ENCODE measurements at regions not wholly inside any gene's neighbourhood (a gene's known extent, or its start where the extent isn't known, plus 50 kb on each side); places are given as distances from the start of the nearest gene placed in this dataset.
"Not testable (repeated sequence)": the region's sequence is repeated elsewhere in the genome, so short reads cannot be mapped to it uniquely, and the experiment has no call there.

GRCh38 chr1:244156617-244157016 is 105.5 kb downstream of the ZBTB18 start:
- not testable (repeated sequence) for DNase-seq (ENCODE audit: extremely low read depth in 1 of 2, low read depth in 1 of 2)

DNA sequence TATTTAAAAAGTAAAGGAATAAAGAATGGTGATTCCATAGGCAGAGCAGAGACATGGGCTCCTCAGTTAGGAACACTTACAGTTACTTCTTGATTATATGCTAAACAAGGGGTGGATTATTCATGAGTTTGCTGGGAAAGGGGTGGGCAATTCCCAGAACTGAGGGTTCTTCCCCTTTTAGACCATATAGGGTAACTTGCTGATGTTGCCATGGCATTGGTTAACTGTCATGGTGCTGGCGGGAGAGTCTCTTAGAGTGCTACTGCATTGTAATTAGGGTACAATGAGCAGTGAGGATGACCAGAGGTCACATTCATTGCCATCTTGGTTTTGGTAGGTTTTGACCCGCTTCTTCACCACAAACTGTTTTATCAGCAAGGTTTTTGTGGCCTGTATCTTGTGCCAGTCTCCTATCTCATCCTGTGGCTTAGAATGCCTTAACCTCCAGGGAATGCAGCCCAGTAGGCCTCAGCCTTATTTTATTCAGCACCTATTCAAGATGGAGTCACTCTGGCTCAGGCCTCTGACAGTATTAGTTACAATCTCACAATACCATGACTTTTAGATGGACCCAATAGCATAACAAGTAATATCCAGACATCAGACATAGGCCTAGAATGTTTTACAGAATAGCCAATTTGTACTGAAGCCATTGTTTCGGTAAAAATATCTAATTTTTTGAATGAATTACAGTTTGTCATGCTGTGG is 106.8 kb downstream of the ZBTB18 start:
- no peak for DNase-seq (ENCODE audit: extremely low read depth in 1 of 2, low read depth in 1 of 2)

- no peak for DNase-seq (ENCODE audit: extremely low read depth in 1 of 2, low read depth in 1 of 2)
These were observed 108.6 kb downstream of the ZBTB18 start for GRCh38 chr1:244159646-244160045.

GRCh38 chr1:244160455-244161235 is 109.6 kb downstream of the ZBTB18 start:
- DNase-seq (ENCODE audit: extremely low read depth in 1 of 2, low read depth in 1 of 2) = no peak

- DNase-seq (ENCODE audit: extremely low read depth in 1 of 2, low read depth in 1 of 2) = no peak
These were observed 110.1 kb downstream of the ZBTB18 start for GRCh38 chr1:244161236-244161510.

DNA sequence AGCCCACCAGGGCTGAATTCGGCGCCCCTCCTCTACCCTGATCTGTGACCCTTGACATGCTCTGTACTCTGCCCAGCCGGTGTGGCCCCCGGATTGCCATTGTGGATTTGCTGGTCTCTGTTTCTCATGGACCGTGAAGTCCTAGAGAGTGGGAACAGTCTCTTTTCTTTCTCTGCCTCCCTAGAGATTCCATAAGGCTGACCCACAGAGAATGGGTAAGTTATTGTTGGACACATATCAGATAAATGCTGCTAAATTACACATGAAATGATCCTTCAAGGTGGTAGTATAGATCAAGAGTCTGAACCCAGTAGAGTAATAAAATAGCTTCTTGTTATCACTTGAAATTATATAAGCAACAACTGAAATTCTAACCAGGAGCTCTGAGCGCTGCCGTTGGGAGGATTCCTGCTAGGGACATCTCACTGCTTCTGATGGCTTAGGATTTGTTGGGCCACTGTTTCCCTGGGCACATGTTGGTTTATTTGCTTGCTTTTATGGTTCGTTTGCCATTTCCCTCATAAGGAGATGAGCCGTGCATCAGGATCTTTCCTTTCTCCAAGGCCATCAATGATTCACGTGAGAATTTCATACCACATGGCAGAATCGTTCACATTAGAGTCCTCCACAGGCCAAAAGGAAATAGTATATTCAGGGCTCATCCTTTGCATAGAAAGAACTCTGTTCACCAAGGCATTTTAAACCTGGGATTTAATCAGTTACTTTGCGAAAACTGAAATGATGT is 111.9 kb downstream of the ZBTB18 start:
- no peak for DNase-seq (ENCODE audit: extremely low read depth in 1 of 2, low read depth in 1 of 2)

DNA sequence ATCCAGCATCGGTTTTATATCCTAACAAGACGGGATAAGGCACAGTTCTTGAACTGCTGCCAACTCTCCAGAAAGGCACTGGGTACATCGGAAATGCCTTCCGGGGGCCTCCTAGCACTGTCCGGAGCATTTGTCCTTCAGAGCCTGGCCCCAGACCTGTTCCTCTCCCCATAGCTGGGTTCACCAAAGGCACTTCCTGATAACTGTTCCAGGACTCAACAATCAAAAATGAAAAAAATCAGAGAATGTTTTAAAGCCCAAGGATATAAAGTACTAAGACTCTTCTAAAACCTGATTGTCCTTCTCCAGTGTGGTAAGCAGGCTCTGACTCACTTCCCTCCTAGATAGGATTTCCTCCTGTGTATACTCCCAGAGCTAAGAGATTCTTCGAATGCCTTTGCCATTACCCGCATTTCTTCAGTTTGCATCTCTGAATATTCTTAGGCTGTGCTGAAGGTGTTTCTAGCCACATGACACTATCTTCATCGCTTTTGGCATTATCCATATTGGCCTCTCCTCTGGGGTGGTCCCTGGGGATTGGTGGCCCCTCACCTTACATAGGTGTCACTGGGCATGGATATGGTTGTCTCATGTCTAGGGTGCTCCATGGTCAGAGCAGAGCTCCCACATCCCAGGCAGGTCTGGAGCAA is 112.9 kb downstream of the ZBTB18 start:
- DNase-seq (ENCODE audit: extremely low read depth in 1 of 2, low read depth in 1 of 2) = no peak

DNA sequence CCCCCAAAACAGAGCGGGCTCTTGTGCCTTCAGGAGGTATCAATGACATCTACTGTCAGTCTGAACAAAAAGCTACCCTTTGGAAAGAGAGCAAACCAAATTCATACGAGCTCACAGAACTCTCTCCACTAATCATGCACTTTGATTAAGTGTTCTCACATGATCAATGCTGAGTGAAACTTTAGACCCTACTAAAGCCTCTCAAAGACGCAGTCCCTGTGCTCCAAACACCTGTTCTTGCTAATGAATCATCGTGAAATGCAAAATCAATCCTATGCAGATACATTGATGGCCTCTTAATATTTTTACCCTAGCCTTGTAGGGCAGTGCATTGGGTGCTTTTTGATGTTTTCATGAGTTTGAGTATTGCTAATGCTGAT is 113.4 kb downstream of the ZBTB18 start:
- DNase-seq (ENCODE audit: extremely low read depth in 1 of 2, low read depth in 1 of 2) = no peak

GRCh38 chr1:244165021-244165420 is 113.9 kb downstream of the ZBTB18 start:
- DNase-seq (ENCODE audit: extremely low read depth in 1 of 2, low read depth in 1 of 2) = no peak

GRCh38 chr1:244165701-244166100 is 114.6 kb downstream of the ZBTB18 start:
- no peak for DNase-seq (ENCODE audit: extremely low read depth in 1 of 2, low read depth in 1 of 2)

- no peak for DNase-seq (ENCODE audit: extremely low read depth in 1 of 2, low read depth in 1 of 2)
These were observed 120.3 kb downstream of the ZBTB18 start for GRCh38 chr1:244171241-244171985.

DNA sequence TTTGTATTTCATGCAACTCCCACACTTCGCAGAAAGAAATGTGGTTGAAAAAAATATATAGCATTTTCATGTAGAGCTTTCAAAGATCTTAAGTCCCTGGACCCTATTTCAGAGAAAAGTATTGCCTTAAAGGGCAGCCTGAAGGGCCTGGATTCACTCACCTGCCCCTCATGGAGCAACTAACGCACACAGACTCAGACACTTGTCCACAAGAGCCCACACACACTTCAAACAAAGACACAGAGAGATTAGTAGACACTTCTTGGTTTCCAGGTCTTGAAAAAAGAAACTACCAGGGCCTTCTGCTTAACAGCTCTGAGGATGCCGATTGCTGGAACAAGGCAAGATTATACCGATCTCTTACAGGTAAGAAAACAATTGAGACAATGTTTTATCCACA is 122.2 kb downstream of the ZBTB18 start:
- DNase-seq (ENCODE audit: extremely low read depth in 1 of 2, low read depth in 1 of 2) = no peak

DNA sequence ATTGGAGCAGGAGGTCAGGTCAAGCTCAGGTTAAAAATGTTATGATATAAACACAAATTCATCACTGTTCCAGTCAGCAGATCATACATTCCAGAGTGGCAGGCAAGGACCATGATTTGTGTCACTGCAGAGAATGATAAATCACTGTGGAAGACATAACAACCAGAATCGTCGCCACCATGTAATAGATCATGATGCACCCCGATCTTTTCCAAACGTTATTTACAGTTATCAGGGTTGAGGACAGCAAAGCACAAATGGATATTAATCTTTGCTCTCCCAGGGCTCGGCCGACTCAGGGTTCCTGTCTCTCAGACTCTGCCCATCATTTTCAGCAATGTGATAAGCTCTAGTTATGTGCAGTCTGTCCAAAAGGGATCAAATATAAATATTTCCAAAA is 122.7 kb downstream of the ZBTB18 start:
- no peak for DNase-seq (ENCODE audit: extremely low read depth in 1 of 2, low read depth in 1 of 2)

DNA sequence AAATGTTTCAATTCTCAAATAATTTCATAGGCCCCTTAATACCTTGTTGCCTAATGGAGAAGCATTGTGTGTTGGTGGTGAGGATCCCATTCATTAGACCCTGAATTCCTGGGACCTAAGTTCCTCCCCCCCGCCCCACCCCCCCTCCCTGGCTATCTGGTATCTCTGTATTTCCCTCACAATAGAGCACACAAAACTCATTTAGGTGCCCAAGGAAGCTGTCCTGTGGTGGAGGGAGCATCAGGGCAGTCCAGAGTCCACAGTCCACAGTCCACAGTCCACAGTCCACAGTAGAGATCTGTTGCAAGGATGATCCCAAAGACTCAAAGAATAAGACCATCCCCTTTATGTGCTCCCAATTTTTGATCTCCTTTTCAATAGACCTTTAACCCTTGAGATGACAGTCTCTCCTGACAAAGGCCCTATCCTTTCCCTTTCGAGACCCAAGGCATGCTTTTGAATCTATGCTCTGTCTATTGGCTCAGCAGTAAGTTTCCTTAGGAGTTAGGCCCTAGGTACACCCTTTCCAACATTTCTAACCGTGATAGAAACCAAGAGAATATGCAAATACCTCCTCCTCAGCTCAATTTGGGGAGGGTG is 123.9 kb downstream of the ZBTB18 start:
- DNase-seq (ENCODE audit: extremely low read depth in 1 of 2, low read depth in 1 of 2) = no peak

GRCh38 chr1:244176201-244176600 is 125.1 kb downstream of the ZBTB18 start:
- no peak for DNase-seq (ENCODE audit: extremely low read depth in 1 of 2, low read depth in 1 of 2)

- DNase-seq (ENCODE audit: extremely low read depth in 1 of 2, low read depth in 1 of 2) = no peak
These were observed 129.2 kb downstream of the ZBTB18 start for GRCh38 chr1:244180256-244180655.

DNA sequence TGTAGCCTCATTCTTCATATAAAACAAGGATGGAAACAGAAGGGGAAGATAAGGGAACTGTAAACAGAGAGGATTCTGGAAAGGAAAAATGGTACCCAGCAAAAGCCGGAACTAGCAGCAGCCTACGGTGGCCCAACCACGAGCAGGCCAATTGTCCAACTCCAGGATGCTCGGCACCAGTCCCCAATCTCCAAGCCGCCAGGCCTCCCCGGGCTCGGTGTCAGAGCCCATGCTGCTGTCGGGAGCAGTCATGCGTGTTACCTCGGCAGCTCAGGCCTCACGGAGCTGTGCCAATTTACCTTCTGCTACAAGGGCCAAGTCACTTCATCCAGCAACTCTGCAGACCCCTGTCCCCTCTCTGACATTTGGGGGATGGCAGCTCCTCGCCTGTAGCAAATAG is 130.8 kb downstream of the ZBTB18 start:
- DNase-seq (ENCODE audit: extremely low read depth in 1 of 2, low read depth in 1 of 2) = no peak

GRCh38 chr1:244183037-244183436 is 132.0 kb downstream of the ZBTB18 start:
- DNase-seq (ENCODE audit: extremely low read depth in 1 of 2, low read depth in 1 of 2) = no peak

DNA sequence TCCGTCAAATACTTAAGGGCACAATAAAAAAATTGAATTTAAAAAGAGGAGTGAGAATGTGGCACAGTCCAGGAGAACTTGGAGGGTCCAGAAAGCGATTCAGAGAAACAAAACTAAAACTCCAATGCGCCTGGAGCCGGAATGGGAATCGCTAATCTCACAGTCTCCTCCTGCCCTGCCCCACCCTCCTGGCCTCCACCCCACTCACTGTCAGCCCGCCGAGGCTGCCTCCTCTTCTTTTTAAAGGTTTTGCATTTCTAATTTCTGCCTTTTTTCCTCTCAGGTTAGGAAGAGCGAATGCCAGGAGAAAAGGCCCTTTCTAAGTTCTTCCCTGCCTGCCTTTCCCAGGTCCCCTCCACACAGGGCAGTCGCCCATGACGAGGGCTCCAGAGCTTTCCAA is 135.3 kb downstream of the ZBTB18 start:
- DNase-seq (ENCODE audit: extremely low read depth in 1 of 2, low read depth in 1 of 2) = no peak

DNA sequence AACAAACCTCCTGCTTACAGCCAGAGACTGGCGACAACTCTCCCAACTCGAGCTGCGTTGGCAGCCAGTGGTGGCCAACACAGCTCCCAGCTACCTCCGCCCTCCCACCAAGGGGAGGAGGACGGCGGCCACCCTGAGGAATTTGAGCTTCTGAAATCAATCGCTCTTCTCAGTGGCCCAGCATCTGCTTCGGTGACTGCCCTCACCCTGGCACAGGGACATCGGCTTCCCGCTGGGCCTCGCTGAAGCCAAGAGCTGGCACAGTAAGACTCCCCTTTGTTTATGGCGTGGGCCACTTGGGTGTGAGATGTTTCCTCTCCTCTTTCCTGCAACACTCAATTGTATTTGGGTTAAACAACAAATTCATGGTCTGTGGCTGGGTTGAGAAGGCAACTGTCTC is 136.2 kb downstream of the ZBTB18 start:
- no peak for DNase-seq (ENCODE audit: extremely low read depth in 1 of 2, low read depth in 1 of 2)

Measured in stimulated activated CD8-positive, alpha-beta memory T cell treated with anti-CD3 and anti-CD28 coated beads, Interleukin-7, amount 100 ng/mL, for 48 hours (primary cell).